Mesendoderm (in vitro differentiated cells): ENCODE measurements at regions not wholly inside any gene's neighbourhood (a gene's known extent, or its start where the extent isn't known, plus 50 kb on each side); places are given as distances from the start of the nearest gene placed in this dataset.

ENCODE experiments used
- DNase-seq: peaks from one replicate; pipeline ENCODE4 v3.0.0; 2013
- H2AK5ac ChIP-seq: 2 replicates; pipeline ENCODE4 v1.6.1; 2013; ENCODE audit warnings: low read length, inconsistent platforms
- H2BK120ac ChIP-seq: 2 replicates; pipeline ENCODE4 v1.6.1; 2013; ENCODE audit warnings: low read depth, mild to moderate bottlenecking, low read length, moderate library complexity, mixed read lengths
- H2BK15ac ChIP-seq: replicated peaks from 2 replicates; pipeline ENCODE4 v1.6.1; 2013; ENCODE audit warnings: low read depth, mild to moderate bottlenecking, moderate library complexity
- H2BK5ac ChIP-seq: 2 replicates; pipeline ENCODE4 v1.6.1; 2013; ENCODE audit warnings: low read length, inconsistent platforms
- H3K18ac ChIP-seq: 2 replicates; pipeline ENCODE4 v1.6.1; 2013; ENCODE audit warnings: mild to moderate bottlenecking, low read length, mixed read lengths
- H3K23ac ChIP-seq: one replicate; pipeline ENCODE4 v1.6.1; 2013; ENCODE audit warnings: low read length
- H3K27ac ChIP-seq: 2 replicates; pipeline ENCODE4 v1.5.1; 2013; ENCODE audit warnings: low read depth, mild to moderate bottlenecking, inconsistent platforms, low read length, moderate library complexity
- H3K27me3 ChIP-seq: 2 replicates; pipeline ENCODE4 v1.6.1; 2013; ENCODE audit warnings: low read length, control low read depth, mild to moderate bottlenecking, inconsistent platforms; ENCODE audit not compliant: insufficient read depth, poor library complexity
- H3K36me3 ChIP-seq: 2 replicates; pipeline ENCODE4 v1.6.1; 2013; ENCODE audit warnings: low read length, inconsistent platforms; ENCODE audit not compliant: control insufficient read depth, insufficient read depth
- H3K4ac ChIP-seq: one replicate; pipeline ENCODE4 v1.6.1; 2013; ENCODE audit warnings: low read depth, mild to moderate bottlenecking, low read length, moderate library complexity
- H3K4me1 ChIP-seq: 2 replicates; pipeline ENCODE4 v1.6.1; 2013; ENCODE audit warnings: low read depth, low read length, inconsistent platforms; ENCODE audit not compliant: control insufficient read depth
- H3K4me2 ChIP-seq: 2 replicates; pipeline ENCODE4 v1.6.1; 2013; ENCODE audit warnings: low read length
- H3K4me3 ChIP-seq: 2 replicates; pipeline ENCODE4 v1.5.1; 2013; ENCODE audit warnings: mild to moderate bottlenecking, low read length
- H3K56ac ChIP-seq: one replicate; pipeline ENCODE4 v1.6.1; 2013; ENCODE audit warnings: low read length
- H3K79me1 ChIP-seq: 2 replicates; pipeline ENCODE4 v1.6.1; 2013; ENCODE audit warnings: low read length, inconsistent platforms
- H3K79me2 ChIP-seq: 2 replicates; pipeline ENCODE4 v1.6.1; 2013; ENCODE audit warnings: mild to moderate bottlenecking, low read length; ENCODE audit not compliant: control insufficient read depth, insufficient read depth
- H3K9ac ChIP-seq: 2 replicates; pipeline ENCODE4 v1.6.1; 2013; ENCODE audit warnings: low read length, inconsistent platforms
- H4K5ac ChIP-seq: one replicate; pipeline ENCODE4 v1.6.1; 2013; ENCODE audit warnings: low read length
- H4K8ac ChIP-seq: one replicate; pipeline ENCODE4 v1.6.1; 2013; ENCODE audit warnings: low read depth, mild to moderate bottlenecking, control low read depth, low read length, moderate library complexity
- WGBS: extraction: QIAGEN DNeasy Blood & Tissue Kit; methylation state at CpG from one replicate; pipeline ENCODE4 v1.1.7; 2013; ENCODE audit warnings: low lambda C conversion rate, missing lambda C conversion rate; ENCODE audit not compliant: insufficient coverage; ENCODE audit errors: extremely low coverage; 5-methylcytosine and 5-hydroxymethylcytosine counted together

GRCh38 chr6:4598384-4598995 is 177.7 kb upstream of the CDYL start:
- H2AK5ac ChIP-seq, result no peak overlapping the region
- H3K79me2 ChIP-seq, result no peaks in the 10 kb centered on the region
- H2BK5ac ChIP-seq, result no peak overlapping the region
- no peak for DNase-seq
- no peak overlapping the region for H3K4ac ChIP-seq
- no peak overlapping the region for H4K5ac ChIP-seq
- H3K9ac ChIP-seq, result no peak overlapping the region
- H3K4me1 ChIP-seq, result no peaks in the 10 kb centered on the region
- no peaks in the 10 kb centered on the region for H3K27me3 ChIP-seq
- no peaks in the 10 kb centered on the region for H3K36me3 ChIP-seq
- no peak overlapping the region for H2BK15ac ChIP-seq
- H4K8ac ChIP-seq, result no peak overlapping the region
- no peaks in the 10 kb centered on the region for H3K79me1 ChIP-seq
- no peak overlapping the region for H3K18ac ChIP-seq
- H3K4me2 ChIP-seq, result no peak overlapping the region
- no peak overlapping the region for H3K23ac ChIP-seq
- H3K27ac ChIP-seq, result no peak overlapping the region
- no peak overlapping the region for H2BK120ac ChIP-seq
- H3K4me3 ChIP-seq, result no peak overlapping the region
- no peak overlapping the region for H3K56ac ChIP-seq
- no CpG with 5 or more reads among the region's 4 CpGs for WGBS

- no peak overlapping the region for H3K56ac ChIP-seq
- no peaks in the 10 kb centered on the region for H3K79me2 ChIP-seq
- no peak overlapping the region for H3K27ac ChIP-seq
- no peak overlapping the region for H2BK15ac ChIP-seq
- no peak overlapping the region for H3K4me3 ChIP-seq
- no peak overlapping the region for H4K5ac ChIP-seq
- H2BK120ac ChIP-seq, result no peak overlapping the region
- H3K4me2 ChIP-seq, result no peak overlapping the region
- no peak overlapping the region for H3K9ac ChIP-seq
- DNase-seq, result no peak
- H3K79me1 ChIP-seq, result no peaks in the 10 kb centered on the region
- H3K4me1 ChIP-seq, result no peaks in the 10 kb centered on the region
- no peak overlapping the region for H3K18ac ChIP-seq
- H2BK5ac ChIP-seq, result no peak overlapping the region
- WGBS, result no CpG with 5 or more reads among the region's 1 CpG
- no peaks in the 10 kb centered on the region for H3K27me3 ChIP-seq
- no peak overlapping the region for H3K4ac ChIP-seq
- no peak overlapping the region for H4K8ac ChIP-seq
- H3K36me3 ChIP-seq, result no peaks in the 10 kb centered on the region
- H2AK5ac ChIP-seq, result no peak overlapping the region
- no peak overlapping the region for H3K23ac ChIP-seq
These were observed 182.3 kb upstream of the CDYL start for GRCh38 chr6:4593951-4594350.

- Histone ChIP-seq H3K27ac (no peak overlapping the region), H2BK5ac (no peak overlapping the region), H3K36me3 (no peaks in the 10 kb centered on the region), H3K79me1 (no peaks in the 10 kb centered on the region), H3K23ac (no peak overlapping the region), H3K79me2 (no peaks in the 10 kb centered on the region), H2BK120ac (no peak overlapping the region), H3K9ac (no peak overlapping the region), H3K4ac (no peak overlapping the region), H2AK5ac (no peak overlapping the region), H4K5ac (no peak overlapping the region), H3K18ac (no peak overlapping the region), H2BK15ac (no peak overlapping the region), H3K27me3 (no peaks in the 10 kb centered on the region), H3K56ac (no peak overlapping the region), H3K4me2 (no peak overlapping the region), H3K4me1 (no peaks in the 10 kb centered on the region), H3K4me3 (no peak overlapping the region), H4K8ac (no peak overlapping the region)
- no CpG with 5 or more reads among the region's 2 CpGs for WGBS
- DNase-seq, result no peak
These were observed 184.2 kb upstream of the CDYL start for GRCh38 chr6:4592026-4592425.

GRCh38 chr6:4591218-4591617 is 185.0 kb upstream of the CDYL start:
- no peak overlapping the region for H3K56ac ChIP-seq
- no peak overlapping the region for H2BK120ac ChIP-seq
- H2BK5ac ChIP-seq, result no peak overlapping the region
- H2BK15ac ChIP-seq, result no peak overlapping the region
- no peaks in the 10 kb centered on the region for H3K79me1 ChIP-seq
- no peaks in the 10 kb centered on the region for H3K27me3 ChIP-seq
- no peaks in the 10 kb centered on the region for H3K36me3 ChIP-seq
- no peaks in the 10 kb centered on the region for H3K4me1 ChIP-seq
- H3K9ac ChIP-seq, result no peak overlapping the region
- no peak overlapping the region for H3K4ac ChIP-seq
- no CpG with 5 or more reads among the region's 6 CpGs for WGBS
- no peak overlapping the region for H4K5ac ChIP-seq
- H3K4me3 ChIP-seq, result no peak overlapping the region
- no peak overlapping the region for H3K23ac ChIP-seq
- no peak overlapping the region for H3K18ac ChIP-seq
- no peak overlapping the region for H2AK5ac ChIP-seq
- no peaks in the 10 kb centered on the region for H3K79me2 ChIP-seq
- no peak overlapping the region for H3K27ac ChIP-seq
- DNase-seq, result no peak
- no peak overlapping the region for H3K4me2 ChIP-seq
- H4K8ac ChIP-seq, result no peak overlapping the region

- no peak for DNase-seq
- no peak overlapping the region for H3K27ac ChIP-seq
- H4K8ac ChIP-seq, result no peak overlapping the region
- no peak overlapping the region for H2BK5ac ChIP-seq
- H4K5ac ChIP-seq, result no peak overlapping the region
- no peaks in the 10 kb centered on the region for H3K79me1 ChIP-seq
- H2BK120ac ChIP-seq, result no peak overlapping the region
- no CpG with 5 or more reads among the region's 2 CpGs for WGBS
- no peak overlapping the region for H3K18ac ChIP-seq
- H2BK15ac ChIP-seq, result no peak overlapping the region
- H3K79me2 ChIP-seq, result no peaks in the 10 kb centered on the region
- H3K9ac ChIP-seq, result no peak overlapping the region
- no peaks in the 10 kb centered on the region for H3K4me1 ChIP-seq
- H3K4ac ChIP-seq, result no peak overlapping the region
- H2AK5ac ChIP-seq, result no peak overlapping the region
- no peaks in the 10 kb centered on the region for H3K27me3 ChIP-seq
- H3K56ac ChIP-seq, result no peak overlapping the region
- no peak overlapping the region for H3K4me2 ChIP-seq
- H3K4me3 ChIP-seq, result no peak overlapping the region
- no peaks in the 10 kb centered on the region for H3K36me3 ChIP-seq
- no peak overlapping the region for H3K23ac ChIP-seq
These were observed 186.9 kb upstream of the CDYL start for GRCh38 chr6:4589295-4589694.

GRCh38 chr6:4588581-4588980 is 187.6 kb upstream of the CDYL start:
- Histone ChIP-seq H2BK5ac (no peak overlapping the region), H2BK120ac (no peak overlapping the region), H2AK5ac (no peak overlapping the region), H3K9ac (no peak overlapping the region), H3K4me3 (no peak overlapping the region), H3K4me2 (no peak overlapping the region), H2BK15ac (no peak overlapping the region), H3K36me3 (no peaks in the 10 kb centered on the region), H3K79me2 (no peaks in the 10 kb centered on the region), H3K27me3 (no peaks in the 10 kb centered on the region), H4K8ac (no peak overlapping the region), H3K4me1 (no peaks in the 10 kb centered on the region), H4K5ac (no peak overlapping the region), H3K56ac (no peak overlapping the region), H3K27ac (no peak overlapping the region), H3K4ac (no peak overlapping the region), H3K23ac (no peak overlapping the region), H3K79me1 (no peaks in the 10 kb centered on the region), H3K18ac (no peak overlapping the region)
- DNase-seq, result no peak
- no CpG with 5 or more reads among the region's 7 CpGs for WGBS
